Stimulated activated CD4-positive, alpha-beta T cell treated with anti-CD3 and anti-CD28 coated beads, Interleukin-2, amount 100 ng/mL, for 48 hours (primary cell): ENCODE measurements at regions not wholly inside any gene's neighbourhood (a gene's known extent, or its start where the extent isn't known, plus 50 kb on each side); places are given as distances from the start of the nearest gene placed in this dataset.

Experiments used
- DNase-seq, 2 donors: peaks; one replicate each; pipeline ENCODE4 v3.0.0-alpha.2; 2020

DNA sequence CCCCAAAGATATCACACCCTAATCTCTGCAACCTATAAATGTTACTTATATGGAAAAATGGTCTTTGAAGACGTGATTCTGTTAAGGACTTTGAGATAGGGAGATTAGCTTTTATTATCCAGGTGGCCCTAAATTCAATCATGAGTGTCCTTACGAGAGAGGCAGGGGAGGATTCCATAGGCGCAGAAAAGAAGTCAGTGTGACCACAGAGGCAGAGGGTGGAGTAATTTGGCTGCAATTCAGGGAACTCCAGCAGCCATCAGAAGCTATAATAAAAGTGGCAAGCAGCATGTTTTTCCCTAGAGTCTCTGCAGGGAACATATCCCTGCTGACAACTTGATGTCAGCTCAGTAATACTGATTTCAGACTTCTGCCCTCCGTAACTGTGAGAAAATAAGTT lies 315.2 kb upstream of the ROBO2 start:
- no peak for DNase-seq

DNA sequence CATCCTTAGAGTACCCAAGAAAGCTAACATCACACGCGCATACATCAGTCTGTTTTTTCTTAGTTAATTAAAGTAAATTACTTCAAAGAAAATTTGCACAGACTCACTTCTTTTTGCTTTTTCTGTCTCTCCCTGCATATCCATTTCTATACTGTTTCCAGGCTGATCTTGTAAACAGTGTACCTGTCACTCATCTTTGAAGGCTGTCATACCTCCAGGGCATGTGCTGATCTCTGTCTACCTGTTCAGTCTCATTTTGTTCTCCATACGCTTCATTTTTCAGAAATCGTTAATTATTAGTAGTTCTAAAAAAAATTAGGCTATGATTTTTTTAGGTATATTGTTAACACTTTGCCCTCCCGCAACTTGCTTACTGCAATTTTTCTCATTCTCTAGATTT lies 313.9 kb upstream of the ROBO2 start:
- DNase-seq = no peak

- DNase-seq = no peak
These were observed 311.5 kb upstream of the ROBO2 start for GRCh38 chr3:76728426-76728825.

- no peak for DNase-seq
These were observed 308.4 kb upstream of the ROBO2 start for GRCh38 chr3:76731471-76731870.

- no peak for DNase-seq
These were observed 306.7 kb upstream of the ROBO2 start for GRCh38 chr3:76733073-76733759.

DNA sequence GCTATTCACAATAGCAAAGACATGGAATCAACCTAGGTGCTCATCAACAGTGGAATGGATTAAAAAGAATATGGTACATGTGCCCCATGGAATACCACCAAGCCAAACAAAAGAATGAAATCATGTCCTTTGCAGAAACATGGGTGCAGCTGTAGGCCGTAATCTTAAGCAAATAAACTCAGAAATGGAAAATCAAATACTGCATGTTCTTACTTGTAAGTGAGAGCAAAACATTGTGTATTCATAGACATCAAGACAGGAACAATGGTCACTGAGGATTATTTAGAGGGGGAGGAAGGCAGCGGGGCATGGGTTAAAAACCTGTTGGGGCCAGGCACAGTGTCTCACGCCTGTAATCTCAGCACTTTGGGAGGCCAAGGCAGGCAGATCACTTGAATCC lies 304.7 kb upstream of the ROBO2 start:
- DNase-seq = no peak

DNA sequence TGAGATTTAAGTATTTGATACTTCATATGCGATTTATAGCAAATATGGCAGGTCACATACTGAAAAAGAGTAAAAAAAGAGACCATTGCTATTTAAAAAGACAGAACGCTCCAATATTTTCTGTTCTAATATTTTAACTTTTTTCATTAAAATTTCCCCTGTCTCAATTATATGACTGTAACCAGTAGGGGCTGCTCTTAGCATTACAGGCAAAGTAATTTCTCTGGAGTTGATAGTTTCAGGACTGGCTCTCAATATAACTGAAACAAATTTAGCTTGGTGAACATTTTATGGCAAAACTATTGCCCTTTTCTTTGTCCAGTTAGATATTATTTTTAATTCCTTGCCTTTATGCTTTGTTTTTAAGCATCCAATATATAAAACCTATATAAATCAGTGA lies 286.3 kb upstream of the ROBO2 start:
- DNase-seq = no peak

DNA sequence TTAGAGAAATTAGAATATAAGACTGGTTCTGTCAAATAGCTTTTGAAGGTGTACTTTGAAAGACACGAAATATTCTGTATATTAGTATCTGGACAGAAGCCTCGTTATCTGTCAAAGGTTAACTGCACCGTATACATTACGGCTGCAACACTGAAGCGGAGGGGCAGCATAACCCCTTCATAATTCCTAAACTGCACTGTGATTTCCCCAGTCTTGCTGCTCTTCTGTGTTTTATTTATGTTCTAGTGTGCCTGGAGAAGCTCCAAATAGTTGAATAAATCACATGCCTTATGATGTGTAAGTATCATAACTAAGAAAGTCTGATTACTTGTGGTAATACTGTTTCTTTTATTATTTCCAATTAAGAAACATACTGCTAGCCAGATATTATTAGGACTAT lies 285.7 kb upstream of the ROBO2 start:
- DNase-seq = no peak

- no peak for DNase-seq
These were observed 283.3 kb upstream of the ROBO2 start for GRCh38 chr3:76756577-76756976.

DNA sequence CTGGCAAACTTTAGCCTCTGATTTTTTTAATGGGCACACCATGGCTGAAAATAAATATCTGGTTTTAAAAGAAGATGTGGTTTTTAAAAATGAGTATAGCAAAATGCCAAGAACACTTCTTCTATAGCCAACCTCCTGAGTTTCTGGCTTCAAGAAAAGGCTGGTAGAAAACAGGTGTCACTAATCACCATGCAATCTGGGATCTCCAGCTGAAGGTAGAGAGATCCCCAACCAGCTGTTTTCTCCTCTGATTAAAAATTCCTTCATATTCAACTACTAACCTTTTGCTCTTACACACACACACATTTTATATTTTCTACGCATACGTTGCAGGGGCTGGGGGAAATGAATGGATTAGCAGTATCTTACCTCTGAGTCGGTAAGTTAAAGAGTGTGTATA lies 279.6 kb upstream of the ROBO2 start:
- no peak for DNase-seq

DNA sequence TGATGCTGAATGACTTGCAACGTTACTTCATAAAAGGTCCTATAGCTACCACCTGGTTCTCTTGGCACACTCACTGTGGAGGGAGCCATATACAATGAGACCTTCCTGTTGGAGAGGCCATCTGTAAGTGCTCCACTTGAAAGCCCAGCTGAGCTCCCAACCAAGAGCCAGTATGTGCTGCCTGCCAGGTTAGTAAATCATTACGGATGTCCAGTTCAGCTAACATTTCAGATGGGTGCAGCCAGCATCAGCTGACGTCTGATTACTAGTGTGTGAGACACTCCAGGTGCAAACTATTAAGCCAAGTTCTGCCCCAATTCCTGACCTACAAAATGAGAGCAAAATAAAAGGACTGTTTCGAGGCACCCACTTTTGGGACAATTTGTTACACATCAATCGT lies 274.4 kb upstream of the ROBO2 start:
- no peak for DNase-seq

DNA sequence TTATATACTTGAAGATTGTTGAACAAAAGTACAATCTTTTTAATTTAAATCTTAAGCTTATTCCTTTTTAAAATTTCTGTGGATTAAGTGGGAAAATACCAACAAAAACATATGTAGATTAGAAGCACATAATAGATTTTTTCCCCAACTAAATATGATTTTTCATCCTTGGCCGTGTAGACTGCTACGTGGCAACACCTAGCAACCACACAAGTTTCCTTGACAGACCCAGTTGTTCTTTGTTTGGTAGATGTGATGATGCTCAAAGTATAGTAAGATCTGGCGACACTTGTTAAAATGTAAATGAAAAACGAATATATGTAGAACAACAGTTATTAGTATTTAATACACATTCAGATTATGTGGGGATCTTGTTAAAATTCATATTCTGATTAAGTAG lies 271.0 kb upstream of the ROBO2 start:
- no peak for DNase-seq

DNA sequence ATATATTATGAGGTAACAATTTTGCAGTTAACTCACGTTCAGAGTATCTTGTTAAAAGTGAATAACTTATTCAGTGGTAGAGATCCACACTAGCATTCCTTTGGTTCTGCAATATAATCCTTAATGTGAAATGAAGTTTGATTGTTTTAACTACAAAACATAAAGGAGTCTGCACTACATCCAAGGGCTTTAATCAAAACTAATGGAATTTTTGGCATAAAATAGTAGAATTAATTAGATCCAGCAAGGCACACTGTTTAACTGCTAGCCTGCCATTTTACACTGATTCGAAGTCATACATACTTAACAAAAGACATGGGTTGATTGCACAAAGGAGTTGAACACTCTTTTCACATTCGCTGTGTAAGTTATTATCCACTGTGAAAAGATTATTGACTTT lies 263.0 kb upstream of the ROBO2 start:
- no peak for DNase-seq

- DNase-seq = no peak
These were observed 251.7 kb upstream of the ROBO2 start for GRCh38 chr3:76788206-76788605.

DNA sequence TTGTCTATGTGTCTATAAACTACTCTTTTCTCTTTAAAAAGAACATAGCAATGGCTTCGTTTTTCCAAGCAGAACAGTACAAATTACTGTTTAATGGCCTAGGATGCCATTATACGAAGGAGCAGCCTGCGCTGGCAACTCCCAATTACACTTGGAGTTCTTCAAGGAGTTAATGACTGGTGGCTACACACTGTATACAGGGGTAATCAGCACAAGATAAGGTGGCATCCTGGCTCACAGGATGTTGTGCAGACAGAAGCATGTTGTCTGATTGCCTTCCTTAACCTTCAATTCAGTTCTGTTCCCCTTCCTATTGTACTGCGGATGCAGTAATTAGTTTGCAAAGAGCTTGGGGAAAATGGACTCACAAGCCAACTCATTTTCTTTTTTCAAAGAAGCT lies 250.7 kb upstream of the ROBO2 start:
- no peak for DNase-seq

- no peak for DNase-seq
These were observed 228.5 kb upstream of the ROBO2 start for GRCh38 chr3:76811418-76811817.

DNA sequence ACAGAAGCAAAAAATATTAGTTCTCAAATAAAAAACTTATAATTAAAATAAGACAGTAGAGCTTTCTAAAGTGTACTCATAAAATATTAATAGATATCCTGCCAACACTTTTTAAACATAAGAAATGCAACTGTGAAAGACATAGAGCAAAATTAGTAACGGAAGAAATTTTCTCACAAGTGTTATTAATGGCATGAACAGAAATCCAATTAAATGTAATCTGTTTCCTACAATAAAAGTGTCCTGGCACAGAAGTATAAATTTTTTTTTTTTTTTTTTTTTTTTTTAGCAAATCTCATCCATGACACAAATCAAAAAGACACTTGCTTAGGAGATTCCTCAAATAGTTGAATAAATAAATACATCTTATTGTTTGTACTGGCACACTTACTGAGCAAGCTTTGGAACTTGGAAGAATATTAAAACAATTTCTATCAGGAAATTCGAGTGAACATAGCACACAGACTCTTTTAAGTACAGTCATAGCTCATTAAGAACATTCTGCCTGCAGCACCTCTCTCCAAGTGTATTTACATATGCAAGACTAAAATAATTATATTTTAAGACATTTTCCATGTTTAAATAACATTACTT lies 227.2 kb upstream of the ROBO2 start:
- DNase-seq = no peak

DNA sequence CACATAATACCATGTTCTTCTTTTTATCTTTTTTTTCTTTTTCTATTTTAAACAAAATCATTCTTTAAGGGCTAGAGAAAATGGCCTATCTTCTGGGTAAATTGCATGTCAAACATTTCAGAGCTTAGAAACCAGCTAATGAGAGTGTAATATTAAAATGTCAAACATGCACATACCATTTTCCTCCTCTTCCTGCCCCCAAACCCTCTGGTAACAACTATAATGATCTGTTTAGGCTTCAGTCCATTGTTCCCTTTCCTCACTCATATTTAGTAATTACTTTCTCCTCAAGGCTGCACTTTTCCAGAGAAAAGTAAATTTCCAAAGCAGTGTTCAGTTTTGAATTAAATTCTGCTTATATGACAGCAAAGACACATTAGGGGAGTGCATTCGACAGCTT lies 224.3 kb upstream of the ROBO2 start:
- DNase-seq = no peak

DNA sequence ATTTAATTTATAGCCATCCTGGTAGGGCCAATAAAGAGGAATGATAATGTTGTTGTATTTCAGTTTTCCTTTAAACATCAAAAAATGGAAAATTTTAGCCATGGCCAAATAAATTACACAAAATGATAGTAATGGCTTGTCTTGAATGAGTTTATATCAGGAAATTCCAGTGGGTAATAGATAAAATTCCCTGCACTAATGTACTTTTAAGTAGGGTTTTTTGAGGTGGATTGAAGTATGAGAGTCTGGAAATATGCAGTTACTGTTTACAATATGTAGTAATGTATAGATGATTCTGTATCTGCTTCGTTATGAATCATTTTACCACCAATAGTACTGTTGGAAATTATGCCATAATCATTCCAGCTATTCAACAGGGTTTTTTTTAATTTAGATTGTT lies 219.4 kb upstream of the ROBO2 start:
- no peak for DNase-seq

GRCh38 chr3:76824658-76825240 lies 215.2 kb upstream of the ROBO2 start:
- no peak for DNase-seq

GRCh38 chr3:76826861-76827260 lies 213.0 kb upstream of the ROBO2 start:
- DNase-seq = no peak

- DNase-seq = no peak
These were observed 212.1 kb upstream of the ROBO2 start for GRCh38 chr3:76827701-76828226.

DNA sequence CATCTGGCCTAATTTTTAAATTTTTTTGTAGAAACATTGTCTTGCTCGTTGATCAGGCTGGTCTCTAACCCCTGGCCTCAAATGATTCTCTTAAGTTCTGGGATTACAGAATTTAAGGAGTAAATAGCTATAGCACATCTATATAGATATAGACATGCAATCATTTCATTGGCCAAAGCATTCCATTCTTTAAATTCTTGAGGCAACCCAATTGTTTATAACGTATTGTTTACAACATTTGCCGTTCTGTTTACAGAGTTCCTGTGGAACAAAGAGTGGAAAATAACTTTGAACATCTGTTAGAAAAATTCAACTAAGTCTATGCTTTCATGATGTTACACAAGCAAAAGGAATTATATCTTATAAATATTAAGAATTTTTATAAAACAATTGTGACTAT lies 205.2 kb upstream of the ROBO2 start:
- DNase-seq = no peak

- DNase-seq = no peak
These were observed 198.2 kb upstream of the ROBO2 start for GRCh38 chr3:76841747-76842146.

DNA sequence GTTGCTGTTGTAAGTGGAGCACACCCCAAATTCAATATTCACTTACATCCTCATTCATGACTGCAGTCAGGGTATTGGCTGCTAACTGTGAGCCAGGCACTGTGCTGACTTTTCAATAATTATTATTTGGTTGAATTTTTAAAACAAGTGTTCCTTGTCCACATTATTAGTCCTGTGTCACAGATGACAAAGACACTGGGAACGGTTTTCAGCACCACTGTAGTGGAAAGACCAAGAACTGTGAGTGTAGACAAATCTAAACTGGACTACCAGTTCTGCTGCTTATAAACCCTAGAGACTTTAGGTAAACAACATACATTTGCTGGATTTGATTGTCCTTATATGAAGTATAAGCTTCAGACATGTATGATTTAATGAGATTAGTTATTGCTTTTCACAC lies 197.7 kb upstream of the ROBO2 start:
- no peak for DNase-seq
